Umbilical cord (tissue), 1 donor: ENCODE measurements at regions not wholly inside any gene's neighbourhood (a gene's known extent, or its start where the extent isn't known, plus 50 kb on each side); places are given as distances from the start of the nearest gene placed in this dataset.
"Not testable (repeated sequence)": the region's sequence is repeated elsewhere in the genome, so short reads cannot be mapped to it uniquely, and the experiment has no call there.

Source experiments
- DNase-seq: peaks from one replicate; pipeline ENCODE4 v3.0.0-alpha.2; 2015; ENCODE audit warnings: low spot score

GRCh38 chr9:90127923-90128322, 514.7 kb downstream of the DIRAS2 start:
- no peak for DNase-seq

GRCh38 chr9:90128587-90129190, 513.9 kb downstream of the DIRAS2 start:
- no peak for DNase-seq

GRCh38 chr9:90129446-90129845, 513.2 kb downstream of the DIRAS2 start:
- no peak for DNase-seq

GRCh38 chr9:90131568-90131967, 511.1 kb downstream of the DIRAS2 start:
- DNase-seq: no peak

GRCh38 chr9:90132866-90133265, 509.8 kb downstream of the DIRAS2 start:
- no peak for DNase-seq

- DNase-seq: no peak
These were observed 504.8 kb downstream of the DIRAS2 start for GRCh38 chr9:90137801-90138200.

GRCh38 chr9:90140131-90140818, 502.3 kb downstream of the DIRAS2 start:
- no peak for DNase-seq

GRCh38 chr9:90141723-90142122, 500.9 kb downstream of the DIRAS2 start:
- peak; percentile 53 for DNase-seq

- DNase-seq: peak; percentile 51
These were observed 500.0 kb downstream of the DIRAS2 start for GRCh38 chr9:90142580-90142979.

GRCh38 chr9:90147426-90147825, 495.2 kb downstream of the DIRAS2 start:
- DNase-seq: no peak

- no peak for DNase-seq
These were observed 486.3 kb downstream of the DIRAS2 start for GRCh38 chr9:90156318-90156717.

- no peak for DNase-seq
These were observed 480.3 kb downstream of the DIRAS2 start for GRCh38 chr9:90162326-90162725.

- DNase-seq: no peak
These were observed 479.8 kb downstream of the DIRAS2 start for GRCh38 chr9:90162819-90163218.

GRCh38 chr9:90165281-90165680, 477.3 kb downstream of the DIRAS2 start:
- DNase-seq: no peak

- not testable (repeated sequence) for DNase-seq
These were observed 476.2 kb downstream of the DIRAS2 start for GRCh38 chr9:90166374-90166773.

GRCh38 chr9:90167914-90168313, 474.7 kb downstream of the DIRAS2 start:
- DNase-seq: peak; percentile 2

GRCh38 chr9:90169490-90169889, 473.1 kb downstream of the DIRAS2 start:
- no peak for DNase-seq

GRCh38 chr9:90173935-90174334, 468.7 kb downstream of the DIRAS2 start:
- DNase-seq: not testable (repeated sequence)

- not testable (repeated sequence) for DNase-seq
These were observed 468.3 kb downstream of the DIRAS2 start for GRCh38 chr9:90174346-90174745.

- DNase-seq: no peak
These were observed 467.4 kb downstream of the DIRAS2 start for GRCh38 chr9:90175257-90175656.

- no peak for DNase-seq
These were observed 466.8 kb downstream of the DIRAS2 start for GRCh38 chr9:90175865-90176264.

- DNase-seq: no peak
These were observed 465.7 kb downstream of the DIRAS2 start for GRCh38 chr9:90176901-90177300.

- no peak for DNase-seq
These were observed 462.2 kb downstream of the DIRAS2 start for GRCh38 chr9:90180381-90180780.

GRCh38 chr9:90188656-90189055, 454.0 kb downstream of the DIRAS2 start:
- DNase-seq: no peak
